ENCODE measurements at regions not wholly inside any gene's neighbourhood (a gene's known extent, or its start where the extent isn't known, plus 50 kb on each side); places are given as distances from the start of the nearest gene placed in this dataset.

- TF ChIP-seq, protein P1, sequence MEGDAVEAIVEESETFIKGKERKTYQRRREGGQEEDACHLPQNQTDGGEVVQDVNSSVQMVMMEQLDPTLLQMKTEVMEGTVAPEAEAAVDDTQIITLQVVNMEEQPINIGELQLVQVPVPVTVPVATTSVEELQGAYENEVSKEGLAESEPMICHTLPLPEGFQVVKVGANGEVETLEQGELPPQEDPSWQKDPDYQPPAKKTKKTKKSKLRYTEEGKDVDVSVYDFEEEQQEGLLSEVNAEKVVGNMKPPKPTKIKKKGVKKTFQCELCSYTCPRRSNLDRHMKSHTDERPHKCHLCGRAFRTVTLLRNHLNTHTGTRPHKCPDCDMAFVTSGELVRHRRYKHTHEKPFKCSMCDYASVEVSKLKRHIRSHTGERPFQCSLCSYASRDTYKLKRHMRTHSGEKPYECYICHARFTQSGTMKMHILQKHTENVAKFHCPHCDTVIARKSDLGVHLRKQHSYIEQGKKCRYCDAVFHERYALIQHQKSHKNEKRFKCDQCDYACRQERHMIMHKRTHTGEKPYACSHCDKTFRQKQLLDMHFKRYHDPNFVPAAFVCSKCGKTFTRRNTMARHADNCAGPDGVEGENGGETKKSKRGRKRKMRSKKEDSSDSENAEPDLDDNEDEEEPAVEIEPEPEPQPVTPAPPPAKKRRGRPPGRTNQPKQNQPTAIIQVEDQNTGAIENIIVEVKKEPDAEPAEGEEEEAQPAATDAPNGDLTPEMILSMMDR (IDR thresholded peaks at IDR 0.05; ENCODE audit: insufficient read depth, low read depth, low read length) = no peak
- no peak for TF ChIP-seq EZH2 (IDR thresholded peaks at IDR 0.05; ENCODE audit: insufficient read depth, low read length)
Measured at GRCh38 chr21:41070284-41070683, 97.7 kb upstream of the BACE2 start.

Measured in astrocyte (in vitro differentiated cells and primary cell).